ENCODE measurements at regions not wholly inside any gene's neighbourhood (a gene's known extent, or its start where the extent isn't known, plus 50 kb on each side); places are given as distances from the start of the nearest gene placed in this dataset.

GRCh38 chr6:126945812-126946360 lies 172.6 kb upstream of the RSPO3 start:
- no peak overlapping the region for H2BK12ac ChIP-seq (ENCODE audit: low read length)
- H3K23ac ChIP-seq (ENCODE audit: low read length): no peak overlapping the region
- no peak overlapping the region for H3K27ac ChIP-seq (ENCODE audit: low read depth, low read length)
- no peak overlapping the region for H3K9ac ChIP-seq (ENCODE audit: low read length)
- no peak overlapping the region for H3K4me3 ChIP-seq (ENCODE audit: low read depth, low read length)
- H3K9me3 ChIP-seq (ENCODE audit: insufficient read depth, low read depth, low read length): no peaks in the 10 kb centered on the region
- no peak overlapping the region for H2AFZ ChIP-seq (ENCODE audit: insufficient read depth, low read length, poor library complexity)
- no peak overlapping the region for H4K12ac ChIP-seq (ENCODE audit: low read depth, low read length)
- WGBS (ENCODE audit: extremely low coverage, insufficient coverage, insufficient read length): no CpG with 5 or more reads among the region's 2 CpGs
- no peak overlapping the region for H2BK5ac ChIP-seq (ENCODE audit: low read depth, low read length, poor library complexity)
- H4K8ac ChIP-seq (ENCODE audit: low read depth, low read length): no peak overlapping the region
- H3K4me1 ChIP-seq (ENCODE audit: control insufficient read depth in 1 of 2, insufficient read depth in 2 of 2, low read length in 2 of 2): no peaks in the 10 kb centered on the region
- no peaks in the 10 kb centered on the region for H3K27me3 ChIP-seq (ENCODE audit: insufficient read depth, low read length)
- no peak overlapping the region for H2BK120ac ChIP-seq (ENCODE audit: insufficient read depth, low read length, poor library complexity)
- no peak overlapping the region for H4K91ac ChIP-seq (ENCODE audit: low read depth, low read length)
- H3K14ac ChIP-seq (ENCODE audit: low read length): no peak overlapping the region
- DNase-seq: no peak
- H3K4ac ChIP-seq (ENCODE audit: low read depth, low read length): no peak overlapping the region
- no peak overlapping the region for H3K18ac ChIP-seq (ENCODE audit: low read length)
- no peaks in the 10 kb centered on the region for H3K36me3 ChIP-seq (ENCODE audit: control insufficient read depth in 1 of 2, insufficient read depth in 2 of 2, low read length in 2 of 2)
- H3K79me2 ChIP-seq (ENCODE audit: control insufficient read depth, insufficient read depth, low read length, poor library complexity): no peaks in the 10 kb centered on the region
- H3K79me1 ChIP-seq (ENCODE audit: low read length): no peaks in the 10 kb centered on the region
- no peak overlapping the region for H3K4me2 ChIP-seq (ENCODE audit: low read length)
- H2AK5ac ChIP-seq (ENCODE audit: low read length): no peak overlapping the region

GRCh38 chr6:126947070-126947469 lies 171.4 kb upstream of the RSPO3 start:
- Histone ChIP-seq H3K18ac (ENCODE audit: low read length) (no peak overlapping the region), H3K4me2 (ENCODE audit: low read length) (no peak overlapping the region), H4K91ac (ENCODE audit: low read depth, low read length) (no peak overlapping the region), H3K27me3 (ENCODE audit: insufficient read depth, low read length) (no peaks in the 10 kb centered on the region), H3K4ac (ENCODE audit: low read depth, low read length) (no peak overlapping the region), H4K8ac (ENCODE audit: low read depth, low read length) (no peak overlapping the region), H3K79me1 (ENCODE audit: low read length) (no peaks in the 10 kb centered on the region), H3K4me3 (ENCODE audit: low read depth, low read length) (no peak overlapping the region), H2BK120ac (ENCODE audit: insufficient read depth, low read length, poor library complexity) (no peak overlapping the region), H3K23ac (ENCODE audit: low read length) (no peak overlapping the region), H4K12ac (ENCODE audit: low read depth, low read length) (no peak overlapping the region), H3K79me2 (ENCODE audit: control insufficient read depth, insufficient read depth, low read length, poor library complexity) (no peaks in the 10 kb centered on the region), H3K27ac (ENCODE audit: low read depth, low read length) (no peak overlapping the region), H3K14ac (ENCODE audit: low read length) (no peak overlapping the region), H3K9me3 (ENCODE audit: insufficient read depth, low read depth, low read length) (no peaks in the 10 kb centered on the region), H3K36me3 (ENCODE audit: control insufficient read depth in 1 of 2, insufficient read depth in 2 of 2, low read length in 2 of 2) (no peaks in the 10 kb centered on the region), H2AK5ac (ENCODE audit: low read length) (no peak overlapping the region), H2BK5ac (ENCODE audit: low read depth, low read length, poor library complexity) (no peak overlapping the region), H3K4me1 (ENCODE audit: control insufficient read depth in 1 of 2, insufficient read depth in 2 of 2, low read length in 2 of 2) (no peaks in the 10 kb centered on the region), H2AFZ (ENCODE audit: insufficient read depth, low read length, poor library complexity) (no peak overlapping the region), H3K9ac (ENCODE audit: low read length) (no peak overlapping the region), H2BK12ac (ENCODE audit: low read length) (no peak overlapping the region)
- WGBS (ENCODE audit: extremely low coverage, insufficient coverage, insufficient read length): no CpG with 5 or more reads among the region's 4 CpGs
- no peak for DNase-seq

DNA sequence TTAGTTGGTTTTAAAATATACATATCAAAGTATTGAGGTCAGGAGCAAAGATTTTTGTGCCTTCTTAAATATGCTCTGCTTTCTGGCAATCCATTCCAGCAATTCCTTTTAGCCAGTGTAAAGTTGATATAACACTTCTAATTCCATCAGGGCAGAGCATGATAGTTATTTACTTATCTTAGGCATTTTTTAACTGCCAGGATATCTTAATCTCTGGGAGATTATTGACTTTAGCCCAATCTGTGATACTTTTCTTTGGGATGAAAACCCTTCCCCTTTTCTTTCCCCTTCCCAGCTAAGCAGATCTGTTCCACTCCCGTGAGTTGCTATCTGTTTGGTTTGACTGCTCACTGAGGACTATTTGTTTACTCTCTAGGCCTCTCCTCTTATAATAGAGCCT lies 168.7 kb upstream of the RSPO3 start:
- Histone ChIP-seq H3K27ac (ENCODE audit: low read depth, low read length) (no peak overlapping the region), H3K36me3 (ENCODE audit: control insufficient read depth in 1 of 2, insufficient read depth in 2 of 2, low read length in 2 of 2) (no peaks in the 10 kb centered on the region), H2BK12ac (ENCODE audit: low read length) (no peak overlapping the region), H2AK5ac (ENCODE audit: low read length) (no peak overlapping the region), H2BK5ac (ENCODE audit: low read depth, low read length, poor library complexity) (no peak overlapping the region), H3K9me3 (ENCODE audit: insufficient read depth, low read depth, low read length) (no peaks in the 10 kb centered on the region), H3K4me1 (ENCODE audit: control insufficient read depth in 1 of 2, insufficient read depth in 2 of 2, low read length in 2 of 2) (no peaks in the 10 kb centered on the region), H3K23ac (ENCODE audit: low read length) (no peak overlapping the region), H3K4me2 (ENCODE audit: low read length) (no peak overlapping the region), H3K9ac (ENCODE audit: low read length) (no peak overlapping the region), H3K14ac (ENCODE audit: low read length) (no peak overlapping the region), H3K18ac (ENCODE audit: low read length) (no peak overlapping the region), H2BK120ac (ENCODE audit: insufficient read depth, low read length, poor library complexity) (no peak overlapping the region), H4K91ac (ENCODE audit: low read depth, low read length) (no peak overlapping the region), H3K4ac (ENCODE audit: low read depth, low read length) (no peak overlapping the region), H3K79me1 (ENCODE audit: low read length) (no peaks in the 10 kb centered on the region), H4K8ac (ENCODE audit: low read depth, low read length) (no peak overlapping the region), H3K4me3 (ENCODE audit: low read depth, low read length) (no peak overlapping the region), H2AFZ (ENCODE audit: insufficient read depth, low read length, poor library complexity) (no peak overlapping the region), H3K79me2 (ENCODE audit: control insufficient read depth, insufficient read depth, low read length, poor library complexity) (no peaks in the 10 kb centered on the region), H3K27me3 (ENCODE audit: insufficient read depth, low read length) (no peaks in the 10 kb centered on the region), H4K12ac (ENCODE audit: low read depth, low read length) (no peak overlapping the region)
- DNase-seq: peak in 1 of 2 donors; percentile 30
- WGBS (ENCODE audit: extremely low coverage, insufficient coverage, insufficient read length): no CpG with 5 or more reads among the region's 1 CpG

GRCh38 chr6:126955621-126956020 lies 162.8 kb upstream of the RSPO3 start:
- Histone ChIP-seq H3K27ac (ENCODE audit: low read depth, low read length) (no peak overlapping the region), H2AFZ (ENCODE audit: insufficient read depth, low read length, poor library complexity) (no peak overlapping the region), H4K12ac (ENCODE audit: low read depth, low read length) (no peak overlapping the region), H2BK120ac (ENCODE audit: insufficient read depth, low read length, poor library complexity) (no peak overlapping the region), H3K9me3 (ENCODE audit: insufficient read depth, low read depth, low read length) (no peaks in the 10 kb centered on the region), H3K9ac (ENCODE audit: low read length) (no peak overlapping the region), H2BK12ac (ENCODE audit: low read length) (no peak overlapping the region), H3K18ac (ENCODE audit: low read length) (no peak overlapping the region), H3K79me2 (ENCODE audit: control insufficient read depth, insufficient read depth, low read length, poor library complexity) (no peaks in the 10 kb centered on the region), H3K23ac (ENCODE audit: low read length) (no peak overlapping the region), H3K36me3 (ENCODE audit: control insufficient read depth in 1 of 2, insufficient read depth in 2 of 2, low read length in 2 of 2) (no peaks in the 10 kb centered on the region), H2BK5ac (ENCODE audit: low read depth, low read length, poor library complexity) (no peak overlapping the region), H4K8ac (ENCODE audit: low read depth, low read length) (no peak overlapping the region), H3K14ac (ENCODE audit: low read length) (no peak overlapping the region), H3K4me1 (ENCODE audit: control insufficient read depth in 1 of 2, insufficient read depth in 2 of 2, low read length in 2 of 2) (peaks cover 0 to 3% of the 10 kb centered on the region in 2 experiments), H2AK5ac (ENCODE audit: low read length) (no peak overlapping the region), H3K27me3 (ENCODE audit: insufficient read depth, low read length) (no peaks in the 10 kb centered on the region), H3K79me1 (ENCODE audit: low read length) (no peaks in the 10 kb centered on the region), H4K91ac (ENCODE audit: low read depth, low read length) (no peak overlapping the region), H3K4me2 (ENCODE audit: low read length) (no peak overlapping the region), H3K4ac (ENCODE audit: low read depth, low read length) (no peak overlapping the region), H3K4me3 (ENCODE audit: low read depth, low read length) (no peak overlapping the region)
- no CpG with 5 or more reads among the region's 1 CpG for WGBS (ENCODE audit: extremely low coverage, insufficient coverage, insufficient read length)
- DNase-seq: peak in 1 of 2 donors; percentile 23

Measured in trophoblast cell (in vitro differentiated cells and primary cell).